ENCODE measurements at regions not wholly inside any gene's neighbourhood (a gene's known extent, or its start where the extent isn't known, plus 50 kb on each side); places are given as distances from the start of the nearest gene placed in this dataset.

DNA sequence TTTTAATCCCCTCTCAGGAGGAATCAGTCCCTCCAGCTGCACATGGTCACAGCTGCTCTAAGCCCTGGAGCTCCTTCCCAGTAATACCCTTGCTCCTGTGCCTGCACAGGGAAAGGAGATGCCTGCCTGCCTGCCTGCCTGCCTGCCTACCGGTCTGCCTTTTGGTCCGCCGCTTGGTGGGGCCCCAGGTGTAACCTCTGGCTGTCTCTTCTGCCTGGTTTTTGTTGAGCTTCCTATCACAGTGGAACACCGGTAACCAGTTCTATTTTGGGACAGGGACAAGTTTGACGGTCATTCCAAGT, 99.8 kb downstream of the DAD1 start:
- no peak for TF ChIP-seq POLR2A (IDR thresholded peaks at IDR 0.05; ENCODE audit: insufficient read depth in 1 of 2, low read depth in 2 of 2, low read length in 2 of 2)
- TF ChIP-seq NCOA2 (CRISPR knock-in tag; IDR thresholded peaks at IDR 0.05), result no peak
- no peak for TF ChIP-seq ETV6 (CRISPR knock-in tag; conservative IDR thresholded peaks at IDR 0.05)
- no peak for TF ChIP-seq ZNF7 (CRISPR knock-in tag; IDR thresholded peaks at IDR 0.05)
- no peak for TF ChIP-seq KLF11 (CRISPR knock-in tag; IDR thresholded peaks at IDR 0.05)

All from HepG2 (cell line).